Naive thymus-derived CD4-positive, alpha-beta T cell (primary cell): ENCODE measurements at regions not wholly inside any gene's neighbourhood (a gene's known extent, or its start where the extent isn't known, plus 50 kb on each side); places are given as distances from the start of the nearest gene placed in this dataset.
"Not testable (repeated sequence)": the region's sequence is repeated elsewhere in the genome, so short reads cannot be mapped to it uniquely, and the experiment has no call there.

Source experiments
- ATAC-seq: fragments of 150-1000 bp; cut with Tn5 transposase; 2 replicates; pipeline ENCODE4 v1.10.0; 2021; ENCODE audit warnings: mild to moderate bottlenecking, moderate library complexity
- CTCF ChIA-PET: fragments of 350-600 bp; sonication (Branson Sonifier 250); formaldehyde crosslinking; loops from one replicate; lab custom pipeline; 2021; ENCODE audit warnings: antibody characterized with exemption; lab: Charles Lee
- POLR2A ChIA-PET: fragments of 350-600 bp; sonication (Branson Sonifier 250); formaldehyde crosslinking; loops from one replicate; lab custom pipeline; 2021; ENCODE audit warnings: antibody characterized with exemption, inconsistent platforms; lab: Charles Lee
- DNase-seq, 9 donors: peaks; one replicate each; pipeline versions ENCODE4 v3.0.0 to v3.0.0-alpha.2; 2020 to 2022; ENCODE audit warnings: mixed read lengths in 1 of 9
- H3K27ac ChIP-seq: one replicate; pipeline ENCODE4 v1.7.0; 2013; ENCODE audit warnings: mild to moderate bottlenecking, low read depth, low read length, moderate library complexity
- H3K27me3 ChIP-seq, 2 donors: one replicate each; pipeline ENCODE4 v1.7.0; 2013; ENCODE audit warnings: low read length in 2 of 2, mild to moderate bottlenecking in 2 of 2, moderate library complexity in 2 of 2; ENCODE audit not compliant: control insufficient read depth in 2 of 2, insufficient read depth in 2 of 2
- H3K36me3 ChIP-seq, 3 experiments: 1 replicate in 2 of 3; 2 replicates in 1 of 3; pipeline ENCODE4 v1.7.0; 2013; ENCODE audit warnings: low read length in 3 of 3, mild to moderate bottlenecking in 3 of 3, moderate library complexity in 1 of 3; ENCODE audit not compliant: insufficient read depth in 3 of 3, control insufficient read depth in 2 of 3
- H3K4me1 ChIP-seq, 2 donors: one replicate each; pipeline ENCODE4 v1.7.0; 2013; ENCODE audit warnings: low read length in 2 of 2, mild to moderate bottlenecking in 2 of 2, moderate library complexity in 1 of 2; ENCODE audit not compliant: control insufficient read depth in 2 of 2, insufficient read depth in 2 of 2
- H3K4me3 ChIP-seq: 2 replicates; pipeline ENCODE4 v1.7.0; 2013; ENCODE audit warnings: mild to moderate bottlenecking, low read length
- H3K9me3 ChIP-seq, 3 experiments: 1 replicate in 2 of 3; 2 replicates in 1 of 3; pipeline ENCODE4 v1.7.0; 2013; ENCODE audit warnings: low read length in 3 of 3; ENCODE audit not compliant: control insufficient read depth in 2 of 3
- H3K27ac Mint-ChIP-seq, 9 donors: one replicate each; pipeline ENCODE4 v1.8.0; 2020 to 2022; ENCODE audit warnings: mixed read lengths in 9 of 9, mild to moderate bottlenecking in 8 of 9, moderate library complexity in 5 of 9, inconsistent platforms in 2 of 9
- H3K27me3 Mint-ChIP-seq, 5 donors: one replicate each; pipeline ENCODE4 v1.8.0; 2021 to 2022; ENCODE audit warnings: mixed read lengths in 5 of 5, mild to moderate bottlenecking in 1 of 5
- H3K36me3 Mint-ChIP-seq, 5 donors: one replicate each; pipeline ENCODE4 v1.8.0; 2020 to 2022; ENCODE audit warnings: mixed read lengths in 5 of 5, mild to moderate bottlenecking in 3 of 5, inconsistent platforms in 1 of 5
- H3K4me1 Mint-ChIP-seq, 7 donors: one replicate each; pipeline ENCODE4 v1.8.0; 2020 to 2022; ENCODE audit warnings: mixed read lengths in 7 of 7, mild to moderate bottlenecking in 3 of 7, inconsistent platforms in 1 of 7
- H3K4me3 Mint-ChIP-seq, 10 donors: one replicate each; pipeline ENCODE4 v1.8.0; 2020 to 2022; ENCODE audit warnings: mild to moderate bottlenecking in 10 of 10, mixed read lengths in 10 of 10, moderate library complexity in 6 of 10, inconsistent platforms in 2 of 10
- H3K9me3 Mint-ChIP-seq, 11 donors: one replicate each; pipeline ENCODE4 v1.8.0; 2020 to 2022; ENCODE audit warnings: mixed read lengths in 11 of 11, mild to moderate bottlenecking in 4 of 11, inconsistent platforms in 1 of 11, moderate library complexity in 1 of 11
- intact Hi-C, 2 donors: fragments of 100-400 bp; cut with micrococcal nuclease; formaldehyde crosslinking; loops; one replicate each; pipeline ENCODE4 v1.15.1; 2023

GRCh38 chr2:71923887-71924533 is 223.7 kb downstream of the CYP26B1 start:
- no peaks in the 10 kb centered on the region for H3K9me3 ChIP-seq
- Mint-ChIP-seq H3K27me3 (peaks cover 0 to 3% (median 0%) of the 10 kb centered on the region in 5 donors), H3K36me3 (no peaks in the 10 kb centered on the region), H3K4me1 (no peaks in the 10 kb centered on the region), H3K27ac (no peak overlapping the region), H3K9me3 (no peaks in the 10 kb centered on the region), H3K4me3 (no peak overlapping the region)
- H3K4me1 ChIP-seq = no peaks in the 10 kb centered on the region
- DNase-seq = peak in 7 of 9 donors; percentile 28 to 47 (median 36)
- ATAC-seq = peak; percentile 45
- CTCF ChIA-PET = interaction anchor here (0.5 to 1.9 kb wide), 5 partner anchors 8 to 821 kb away, joined by 3 to 10 read pairs (median 7); no protein-coding TSS in a partner anchor
- H3K4me3 ChIP-seq = no peak overlapping the region
- no peaks in the 10 kb centered on the region for H3K27me3 ChIP-seq
- POLR2A ChIA-PET = no interaction called here
- intact Hi-C loops = loop anchor here in 1 of 2 donors (5.0 kb wide), 1 partner anchor 938 kb away; no protein-coding TSS in a partner anchor
- H3K27ac ChIP-seq = no peak overlapping the region
- H3K36me3 ChIP-seq = no peaks in the 10 kb centered on the region

GRCh38 chr2:71923143-71923525 is 224.5 kb downstream of the CYP26B1 start:
- no peak for DNase-seq
- CTCF ChIA-PET = interaction anchor here (0.5 to 1.9 kb wide), 5 partner anchors 9 to 822 kb away, joined by 3 to 10 read pairs (median 7); no protein-coding TSS in a partner anchor
- no peak for ATAC-seq

GRCh38 chr2:71922499-71923142 is 225.0 kb downstream of the CYP26B1 start:
- peaks cover 4 to 8% (median 8%) of the 10 kb centered on the region in 5 donors for H3K27me3 Mint-ChIP-seq
- ATAC-seq = no peak
- H3K4me3 Mint-ChIP-seq = no peak overlapping the region
- H3K27ac Mint-ChIP-seq = peak overlapping the region in 1 of 9 donors; percentile 45
- Histone ChIP-seq H3K4me1 (no peaks in the 10 kb centered on the region), H3K27ac (no peak overlapping the region), H3K4me3 (no peak overlapping the region), H3K36me3 (no peaks in the 10 kb centered on the region), H3K27me3 (no peaks in the 10 kb centered on the region), H3K9me3 (no peaks in the 10 kb centered on the region)
- H3K36me3 Mint-ChIP-seq = peaks cover 0 to 7% (median 0%) of the 10 kb centered on the region in 5 donors
- DNase-seq = peak in 1 of 9 donors; percentile 16
- CTCF ChIA-PET = interaction anchor here (1.7 to 1.9 kb wide), 3 partner anchors 19 to 823 kb away, joined by 3 to 10 read pairs (median 8); no protein-coding TSS in a partner anchor
- intact Hi-C loops = loop anchor here in 1 of 2 donors (5.0 kb wide), 1 partner anchor 940 kb away; no protein-coding TSS in a partner anchor
- POLR2A ChIA-PET = no interaction called here
- H3K4me1 Mint-ChIP-seq = no peaks in the 10 kb centered on the region
- peaks cover 0 to 11% (median 3%) of the 10 kb centered on the region in 11 donors for H3K9me3 Mint-ChIP-seq

More at GRCh38 chr2:71923143-71923525, 224.5 kb downstream of the CYP26B1 start:
- Histone ChIP-seq H3K4me1 (no peaks in the 10 kb centered on the region), H3K27me3 (no peaks in the 10 kb centered on the region), H3K4me3 (no peak overlapping the region), H3K27ac (no peak overlapping the region), H3K9me3 (no peaks in the 10 kb centered on the region), H3K36me3 (no peaks in the 10 kb centered on the region)
- peak overlapping the region in 1 of 9 donors; percentile 45 for H3K27ac Mint-ChIP-seq
- H3K4me3 Mint-ChIP-seq = no peak overlapping the region
- peaks cover 0 to 7% (median 3%) of the 10 kb centered on the region in 11 donors for H3K9me3 Mint-ChIP-seq
- intact Hi-C loops = loop anchor here in 1 of 2 donors (5.0 kb wide), 1 partner anchor 939 kb away; no protein-coding TSS in a partner anchor
- H3K4me1 Mint-ChIP-seq = no peaks in the 10 kb centered on the region
- POLR2A ChIA-PET = no interaction called here
- H3K36me3 Mint-ChIP-seq = peaks cover 0 to 5% (median 0%) of the 10 kb centered on the region in 5 donors
- peaks cover 3 to 7% (median 5%) of the 10 kb centered on the region in 5 donors for H3K27me3 Mint-ChIP-seq

DNA sequence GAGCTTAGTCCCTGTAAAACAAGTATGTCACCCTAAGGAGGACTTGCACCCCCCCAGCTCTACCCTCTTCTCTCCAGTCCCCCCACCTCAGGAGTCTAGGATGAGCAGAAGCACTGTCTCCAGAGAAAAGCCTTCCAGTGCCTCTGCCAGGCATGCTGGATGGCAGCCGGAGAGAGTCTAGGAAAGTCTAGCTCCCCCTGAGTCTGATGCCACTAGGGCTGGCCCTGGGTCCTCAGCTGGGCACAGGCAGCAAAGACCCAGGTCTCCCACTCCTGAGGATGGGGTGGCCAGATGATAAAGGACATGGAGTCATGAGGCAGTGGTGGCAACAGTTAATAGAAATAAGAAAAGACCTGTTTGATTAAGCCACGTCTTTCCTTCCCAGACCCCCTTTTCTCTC is 225.6 kb downstream of the CYP26B1 start:
- Mint-ChIP-seq H3K27ac (no peak overlapping the region), H3K27me3 (peaks cover 5 to 13% (median 12%) of the 10 kb centered on the region in 5 donors), H3K9me3 (peaks cover 0 to 14% (median 3%) of the 10 kb centered on the region in 11 donors), H3K4me3 (no peak overlapping the region), H3K4me1 (no peaks in the 10 kb centered on the region), H3K36me3 (peaks cover 0 to 7% (median 0%) of the 10 kb centered on the region in 5 donors)
- DNase-seq = peak in 1 of 9 donors; percentile 13
- intact Hi-C loops = loop anchor here in 1 of 2 donors (5.0 kb wide), 1 partner anchor 940 kb away; no protein-coding TSS in a partner anchor
- Histone ChIP-seq H3K9me3 (no peaks in the 10 kb centered on the region), H3K36me3 (no peaks in the 10 kb centered on the region), H3K27ac (no peak overlapping the region), H3K4me1 (no peaks in the 10 kb centered on the region), H3K4me3 (no peak overlapping the region), H3K27me3 (no peaks in the 10 kb centered on the region)
- no peak for ATAC-seq
- ChIA-PET CTCF (no interaction called here), POLR2A (no interaction called here)

DNA sequence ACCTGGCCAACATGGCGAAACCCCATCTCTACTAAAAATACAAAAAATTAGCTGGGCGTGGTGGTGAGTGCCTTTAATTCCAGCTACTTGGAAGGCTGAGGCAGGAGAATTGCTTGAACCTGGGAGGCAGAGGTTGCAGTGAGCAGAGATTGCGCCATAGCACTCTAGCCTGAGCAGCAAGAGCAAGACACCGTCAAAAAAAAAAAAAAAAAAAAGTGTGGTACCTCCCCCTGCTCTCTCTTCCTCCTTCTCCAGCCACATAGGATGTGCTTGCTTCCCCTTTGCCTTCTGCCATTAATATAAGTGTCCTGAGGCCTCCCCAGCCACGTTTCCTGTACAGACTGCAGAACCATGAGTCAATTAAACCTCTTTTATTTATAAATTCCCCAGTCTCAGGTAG is 226.8 kb downstream of the CYP26B1 start:
- H3K27ac Mint-ChIP-seq, H3K27ac ChIP-seq, H3K4me1 ChIP-seq, H3K9me3 ChIP-seq, H3K36me3 ChIP-seq, H3K27me3 ChIP-seq, H3K4me1 Mint-ChIP-seq, POLR2A ChIA-PET, H3K36me3 Mint-ChIP-seq, DNase-seq, H3K4me3 Mint-ChIP-seq, H3K4me3 ChIP-seq: not testable (repeated sequence)
- intact Hi-C loops = loop anchor here in 1 of 2 donors (5.0 kb wide), 1 partner anchor 941 kb away; no protein-coding TSS in a partner anchor
- CTCF ChIA-PET = interaction anchor here (0.7 kb wide), 1 partner anchor 192 kb away, joined by 3 read pairs; no protein-coding TSS in a partner anchor
- peaks cover 7 to 24% (median 19%) of the 10 kb centered on the region in 5 donors for H3K27me3 Mint-ChIP-seq
- peak; percentile 29 for ATAC-seq
- H3K9me3 Mint-ChIP-seq = peaks cover 0 to 23% (median 4%) of the 10 kb centered on the region in 11 donors

- no peaks in the 10 kb centered on the region for H3K4me1 Mint-ChIP-seq
- no peak overlapping the region for H3K4me3 Mint-ChIP-seq
- peaks cover 0 to 7% (median 0%) of the 10 kb centered on the region in 5 donors for H3K36me3 Mint-ChIP-seq
- POLR2A ChIA-PET = no interaction called here
- peaks cover 0 to 24% (median 5%) of the 10 kb centered on the region in 11 donors for H3K9me3 Mint-ChIP-seq
- H3K27me3 ChIP-seq = no peaks in the 10 kb centered on the region
- no peak overlapping the region for H3K27ac Mint-ChIP-seq
- no peaks in the 10 kb centered on the region for H3K4me1 ChIP-seq
- no peak overlapping the region for H3K27ac ChIP-seq
- peaks cover 7 to 26% (median 21%) of the 10 kb centered on the region in 5 donors for H3K27me3 Mint-ChIP-seq
- H3K4me3 ChIP-seq = no peak overlapping the region
- CTCF ChIA-PET = no interaction called here
- DNase-seq (no peak), ATAC-seq (no peak)
- H3K9me3 ChIP-seq = no peaks in the 10 kb centered on the region
- intact Hi-C loops = loop anchor here in 1 of 2 donors (5.0 kb wide), 1 partner anchor 943 kb away; no protein-coding TSS in a partner anchor
- no peaks in the 10 kb centered on the region for H3K36me3 ChIP-seq
Measured at GRCh38 chr2:71919708-71920107, 228.0 kb downstream of the CYP26B1 start.
